Stimulated activated naive CD8-positive, alpha-beta T cell treated with anti-CD3 and anti-CD28 coated beads, Interleukin-15, Interleukin-2, amounts not matched to agents 100 U/mL and 50 U/mL, for 24 hours (primary cell): ENCODE measurements at regions not wholly inside any gene's neighbourhood (a gene's known extent, or its start where the extent isn't known, plus 50 kb on each side); places are given as distances from the start of the nearest gene placed in this dataset.

ENCODE experiments used
- ATAC-seq: fragments of 150-1000 bp; cut with Tn5 transposase; one replicate; pipeline ENCODE4 v1.10.0; 2021
- DNase-seq: peaks from one replicate; pipeline ENCODE4 v3.0.0; 2021

DNA sequence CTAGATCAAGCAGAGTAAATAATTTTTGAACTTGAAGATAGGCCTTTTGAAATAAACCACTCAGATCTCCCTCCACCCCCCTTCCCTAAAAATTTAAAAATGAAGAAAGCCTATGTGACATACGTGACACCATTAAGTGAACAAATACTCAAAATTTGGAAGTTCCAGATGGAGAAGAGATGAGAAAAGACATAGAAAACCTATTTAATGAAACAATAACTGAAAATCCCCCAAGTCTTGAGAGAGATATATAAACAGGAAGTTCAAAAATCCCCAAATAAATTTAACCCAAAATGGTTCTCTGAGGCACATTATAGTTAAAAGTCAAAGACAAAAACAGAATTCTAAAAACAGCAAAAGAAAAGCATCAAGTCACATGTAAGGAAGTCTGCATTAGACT is 428.6 kb downstream of the PSAT1 start:
- no peak for DNase-seq
- no peak for ATAC-seq

DNA sequence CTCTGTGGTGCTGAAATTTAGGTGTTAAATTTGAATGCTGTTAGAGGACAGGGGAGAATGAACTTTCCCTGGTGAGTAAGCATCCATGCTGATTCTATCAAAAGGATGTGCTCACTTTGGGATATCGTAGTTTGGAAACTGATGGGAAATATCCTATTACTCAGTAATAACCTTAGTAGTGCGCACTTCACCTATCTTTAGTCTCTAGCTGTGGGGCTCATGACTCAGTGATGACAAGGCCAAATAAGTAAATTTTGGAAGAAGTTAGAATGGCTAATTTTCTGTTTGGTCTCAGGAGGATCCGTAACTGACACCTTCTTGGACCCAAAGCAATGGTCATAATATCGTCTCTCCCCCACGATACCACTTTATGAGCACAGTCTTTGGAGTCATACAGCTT is 448.4 kb downstream of the PSAT1 start:
- ATAC-seq (no peak), DNase-seq (no peak)

DNA sequence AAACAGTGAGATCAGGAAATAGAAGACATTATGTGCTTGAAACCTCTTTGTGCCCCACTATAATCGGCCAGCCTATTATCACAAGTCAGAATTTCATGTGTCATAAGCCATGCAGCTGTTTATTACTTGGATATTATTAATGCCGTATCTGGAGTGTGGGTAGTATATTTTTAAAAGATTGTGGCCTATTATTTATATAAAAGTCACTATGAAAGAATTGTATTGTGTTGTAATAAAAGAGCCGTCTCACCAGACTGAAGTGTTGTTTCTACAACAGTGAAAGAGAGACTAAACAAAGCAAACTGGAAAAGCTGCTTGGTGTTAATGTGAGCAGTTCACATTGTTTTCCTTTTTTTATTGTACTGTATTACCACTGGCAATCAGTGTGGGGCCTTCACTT is 449.1 kb downstream of the PSAT1 start:
- ATAC-seq (no peak), DNase-seq (no peak)

DNA sequence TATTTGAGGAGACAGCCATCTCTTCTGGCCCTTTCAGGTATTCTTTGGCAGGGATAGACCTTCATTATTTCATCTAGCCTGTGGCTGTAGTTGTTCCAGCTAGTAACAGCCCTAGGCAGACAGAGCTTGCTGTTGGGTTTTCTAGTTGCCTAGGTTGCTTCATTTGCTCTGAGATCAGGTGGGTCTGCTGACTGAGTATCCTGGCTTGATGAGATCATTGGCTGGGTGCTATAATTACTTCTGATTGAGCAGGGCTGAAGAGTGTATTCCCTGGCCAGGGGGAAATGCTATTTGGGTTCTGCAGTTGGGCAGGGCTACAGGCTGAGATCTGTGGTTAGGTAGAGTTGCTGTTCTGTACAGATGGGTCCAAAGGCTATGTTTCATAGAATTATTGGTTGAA is 456.1 kb downstream of the PSAT1 start:
- DNase-seq (no peak), ATAC-seq (no peak)

DNA sequence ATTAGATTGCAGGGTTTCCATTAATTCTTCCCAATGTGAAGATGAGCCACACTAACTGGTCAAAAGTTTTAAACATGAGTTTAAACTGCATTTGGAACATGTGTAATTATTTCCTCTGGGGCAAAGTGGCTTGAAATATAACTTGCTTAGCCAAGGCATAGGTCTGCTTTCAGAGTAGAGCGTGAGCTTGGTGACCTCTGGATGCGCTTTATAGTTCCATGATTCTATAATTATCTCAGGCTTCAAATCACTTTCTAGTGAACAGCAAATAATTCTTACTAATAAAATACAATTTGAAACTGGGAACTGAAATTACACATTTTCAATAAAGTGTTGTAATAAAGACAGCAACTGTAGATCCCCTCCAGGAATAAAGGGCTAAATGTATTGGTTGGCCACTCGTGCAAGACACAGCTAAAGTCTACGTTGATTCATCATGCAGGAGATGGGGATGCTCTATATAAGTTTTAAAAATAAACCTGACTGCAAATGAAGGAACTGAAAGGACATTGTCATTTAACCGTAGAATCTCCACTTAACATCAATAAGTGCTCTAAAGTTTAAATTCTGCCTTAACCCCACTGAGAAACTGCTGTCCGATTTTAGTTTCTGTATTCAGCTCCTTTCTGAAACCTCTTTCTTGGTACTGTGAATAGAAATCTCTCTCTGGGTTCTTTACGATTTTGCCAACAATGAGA is 460.0 kb downstream of the PSAT1 start:
- DNase-seq: no peak
- no peak for ATAC-seq

DNA sequence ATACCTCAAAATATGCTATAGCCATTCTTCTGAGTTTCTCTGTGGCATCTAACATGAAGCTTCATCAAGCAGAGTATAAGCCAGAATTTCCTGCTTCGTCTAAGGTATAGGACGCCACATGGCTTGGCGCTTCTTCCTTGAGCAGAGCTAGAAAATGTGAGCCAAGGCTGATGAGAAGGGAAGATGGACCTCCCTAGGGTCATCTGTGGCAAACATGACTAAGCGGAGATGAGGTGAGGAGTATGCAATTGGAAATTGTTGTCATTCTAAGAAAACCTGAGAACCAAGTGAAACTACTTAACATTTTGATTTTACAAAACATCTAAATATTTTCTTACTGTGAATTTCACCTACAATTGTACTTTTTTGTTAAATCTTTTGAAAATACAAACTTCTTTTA is 466.5 kb downstream of the PSAT1 start:
- DNase-seq: no peak
- ATAC-seq: no peak

DNA sequence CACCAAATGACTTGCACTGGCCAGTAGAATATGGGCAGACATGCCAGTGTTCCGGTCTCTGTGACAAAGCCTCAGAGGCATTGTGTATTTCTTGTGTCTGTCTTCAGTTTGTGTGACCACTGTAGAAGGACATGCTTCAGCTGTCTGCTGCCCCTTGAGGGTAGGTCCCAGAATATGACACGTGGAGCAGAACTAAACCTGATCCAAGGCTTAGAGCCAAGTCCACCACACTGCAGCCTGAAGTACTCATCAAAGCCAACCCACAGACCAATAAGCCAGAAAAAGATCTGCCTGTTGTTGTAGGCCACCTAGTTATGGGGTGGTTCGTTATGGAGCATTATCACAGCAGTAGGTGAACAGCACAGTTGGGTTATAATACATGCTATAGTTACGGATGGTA is 468.9 kb downstream of the PSAT1 start:
- ATAC-seq: no peak
- DNase-seq: no peak

DNA sequence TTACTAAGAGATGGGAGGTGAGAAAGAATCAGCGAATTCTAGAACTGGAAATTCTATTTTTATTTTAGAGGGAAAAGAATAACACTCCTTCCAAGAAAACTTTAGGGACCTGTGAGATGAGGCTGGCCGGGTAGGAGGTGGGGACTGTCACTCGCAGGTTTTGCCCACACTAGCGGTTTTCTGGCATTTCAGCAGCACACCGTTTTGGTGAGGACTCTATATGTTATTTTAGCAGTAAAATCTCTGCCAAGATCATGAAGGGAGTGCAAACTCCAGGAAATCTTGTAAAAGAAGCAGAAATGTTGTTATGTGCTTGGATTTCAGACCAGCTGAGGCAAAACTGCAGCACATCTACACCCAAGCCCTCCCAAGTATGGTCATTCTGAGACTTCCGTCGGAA is 470.6 kb downstream of the PSAT1 start:
- ATAC-seq (no peak), DNase-seq (no peak)

DNA sequence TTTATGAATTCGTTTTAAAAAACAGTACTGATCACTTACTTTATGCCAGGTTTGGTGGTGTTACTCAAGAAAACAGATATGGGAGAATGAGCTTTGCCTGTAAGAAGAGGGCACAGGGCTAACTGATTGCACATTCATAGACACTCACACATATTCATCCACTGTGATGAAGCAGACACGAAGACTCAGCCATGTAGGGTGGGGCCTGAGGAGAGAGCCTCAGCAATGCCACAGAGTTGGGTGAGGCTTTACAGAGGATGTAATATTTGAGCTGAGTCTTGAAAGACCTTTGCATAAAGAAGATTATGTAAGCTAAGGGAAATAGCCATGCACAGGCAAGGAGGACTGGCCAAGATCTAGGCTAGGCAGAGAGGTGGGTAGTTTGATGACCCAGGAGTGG is 472.8 kb downstream of the PSAT1 start:
- ATAC-seq (no peak), DNase-seq (no peak)

DNA sequence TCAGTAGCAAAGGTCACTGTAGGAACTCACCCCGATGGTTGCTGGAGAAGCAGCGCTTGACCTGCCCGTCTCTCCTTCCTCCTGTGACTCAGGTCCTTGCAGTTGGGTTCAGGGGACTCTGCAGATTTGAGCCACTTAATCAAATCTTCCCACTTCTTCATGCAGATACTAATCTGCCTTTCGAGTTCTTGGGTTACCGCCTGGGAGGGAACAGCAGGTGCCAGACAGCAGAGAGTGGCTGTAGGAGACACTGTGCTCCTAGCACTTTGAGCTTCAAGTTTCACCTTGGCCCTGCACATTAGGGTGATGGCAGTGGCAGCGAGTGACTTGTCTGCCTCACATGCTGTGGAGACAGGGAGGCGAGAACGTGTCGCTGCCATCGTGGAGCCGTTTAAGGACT is 478.3 kb downstream of the PSAT1 start:
- no peak for ATAC-seq
- no peak for DNase-seq

DNA sequence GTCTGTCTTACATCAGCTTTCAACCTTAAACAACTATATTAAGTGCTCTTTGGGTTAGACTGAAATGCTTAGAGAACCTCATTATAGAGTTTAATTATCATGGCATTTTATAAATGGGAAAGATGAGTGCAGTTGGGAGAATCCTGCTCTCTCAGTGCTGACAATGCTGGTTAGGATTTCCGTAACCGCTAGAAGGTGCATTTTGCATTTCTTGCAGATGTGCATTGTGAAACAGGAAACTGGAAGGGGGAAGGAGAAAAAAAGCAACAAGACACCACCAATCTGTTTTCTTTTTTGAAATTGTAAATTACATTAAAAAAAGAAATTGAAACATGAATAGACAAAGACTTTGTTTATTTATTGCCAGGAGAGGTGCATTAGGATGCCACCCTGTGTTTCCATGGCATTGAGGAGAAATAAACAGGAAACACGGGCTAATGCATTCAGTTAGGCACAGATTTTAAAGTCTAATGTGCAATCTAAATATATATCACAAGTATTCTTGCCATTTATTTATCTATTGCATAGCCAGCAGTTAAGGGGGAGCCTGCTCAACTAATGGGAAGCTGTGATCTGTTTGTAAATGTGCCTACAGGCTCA is 478.9 kb downstream of the PSAT1 start:
- DNase-seq (no peak), ATAC-seq (no peak)

DNA sequence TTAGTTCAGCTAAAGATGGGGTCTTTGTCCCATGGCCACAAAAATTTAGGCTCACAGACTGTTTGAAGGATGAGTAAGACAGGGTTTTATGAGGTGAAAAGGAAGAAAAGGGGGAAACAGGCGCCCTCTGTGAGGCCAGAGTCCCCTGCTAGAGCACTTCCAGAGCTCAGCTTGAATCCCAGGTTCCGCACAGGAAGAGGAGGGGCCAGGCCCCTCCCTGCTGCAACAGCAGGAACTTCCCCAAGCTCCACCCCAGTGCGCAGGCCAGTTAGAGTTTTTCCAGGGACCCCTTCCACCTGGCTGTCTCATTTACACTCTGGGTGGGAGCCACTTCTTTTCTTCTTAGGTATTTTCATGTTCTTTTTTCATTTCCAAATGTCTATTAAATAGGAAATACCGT is 480.8 kb downstream of the PSAT1 start:
- ATAC-seq (no peak), DNase-seq (no peak)

DNA sequence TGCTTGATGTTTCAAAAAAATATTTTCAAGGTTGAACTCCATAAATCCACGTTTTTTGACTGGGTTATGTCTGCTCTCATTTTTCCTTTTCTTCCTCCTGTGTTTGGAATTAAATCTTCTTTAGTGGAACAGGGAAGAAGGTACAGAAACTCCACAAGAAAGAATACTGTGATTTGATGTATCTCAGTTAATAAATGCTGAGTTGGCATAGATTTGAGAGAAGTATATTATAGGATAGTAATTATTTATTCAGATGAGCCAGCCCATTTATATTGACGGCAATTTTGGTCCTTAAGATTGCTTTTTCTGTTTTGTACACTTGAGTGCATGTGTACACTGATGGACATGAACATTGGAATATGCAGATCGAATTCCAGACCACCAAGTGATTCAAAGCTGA is 481.4 kb downstream of the PSAT1 start:
- DNase-seq (no peak), ATAC-seq (no peak)

DNA sequence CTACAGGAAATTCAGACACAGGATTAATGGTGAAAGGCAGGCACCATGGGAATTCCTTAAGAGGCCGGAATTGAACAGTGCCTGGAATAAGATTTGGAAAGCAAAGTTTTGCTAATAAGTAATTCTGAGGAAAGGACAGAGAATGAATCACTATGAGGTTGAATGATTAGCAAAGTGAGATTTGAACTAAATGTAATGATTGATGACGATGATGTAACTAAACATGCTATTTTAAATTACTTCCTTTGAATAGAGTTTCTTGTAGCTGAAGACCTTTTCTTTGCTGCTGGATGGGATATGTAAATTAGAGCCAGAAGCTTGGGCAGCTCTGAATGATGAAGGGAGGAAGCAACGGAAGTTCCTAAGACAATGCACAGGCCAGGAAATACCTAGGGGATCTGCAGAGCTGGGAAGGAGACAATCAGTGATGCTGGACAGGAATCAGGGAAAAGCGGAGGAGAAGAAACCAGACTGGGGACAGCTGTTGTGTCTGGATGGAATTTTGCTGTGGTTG is 482.0 kb downstream of the PSAT1 start:
- ATAC-seq (no peak), DNase-seq (no peak)

DNA sequence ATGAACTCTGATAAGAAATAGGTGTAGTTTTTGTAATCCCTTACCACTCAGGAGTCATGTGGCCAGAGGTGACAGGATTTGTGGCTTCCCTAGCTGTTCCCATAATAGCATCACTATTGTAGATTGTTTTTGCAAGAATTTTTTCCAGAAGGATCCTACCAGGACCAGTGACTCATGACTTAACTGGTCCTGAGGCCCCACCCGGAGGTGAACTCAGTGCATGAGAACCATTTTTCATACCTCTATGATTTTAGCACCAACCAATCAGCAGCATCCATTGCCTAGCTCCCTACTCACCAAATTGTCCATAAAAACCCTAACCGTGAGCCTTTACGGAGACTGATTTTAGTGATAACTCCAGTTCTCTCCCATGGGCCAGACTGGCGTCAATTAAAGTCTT is 484.8 kb downstream of the PSAT1 start:
- no peak for ATAC-seq
- DNase-seq: no peak

DNA sequence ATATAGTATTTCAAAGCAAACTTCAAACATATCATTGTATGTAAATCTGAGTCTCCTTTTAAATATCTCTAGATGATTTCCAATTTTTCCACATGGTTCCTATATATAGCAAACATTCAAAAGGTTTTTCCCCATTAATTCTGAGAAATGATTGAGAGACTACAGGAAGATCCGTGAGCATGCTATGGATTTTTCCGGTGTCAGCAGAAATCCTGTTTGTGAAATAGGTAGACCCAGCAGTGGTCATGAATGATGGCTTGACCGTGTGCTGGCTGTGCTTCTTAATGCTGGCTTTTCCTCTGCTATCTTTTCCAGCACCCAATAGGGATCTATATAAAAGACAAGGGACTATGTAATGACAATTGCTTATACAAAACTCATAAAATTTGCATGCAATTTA is 485.3 kb downstream of the PSAT1 start:
- ATAC-seq (no peak), DNase-seq (no peak)

DNA sequence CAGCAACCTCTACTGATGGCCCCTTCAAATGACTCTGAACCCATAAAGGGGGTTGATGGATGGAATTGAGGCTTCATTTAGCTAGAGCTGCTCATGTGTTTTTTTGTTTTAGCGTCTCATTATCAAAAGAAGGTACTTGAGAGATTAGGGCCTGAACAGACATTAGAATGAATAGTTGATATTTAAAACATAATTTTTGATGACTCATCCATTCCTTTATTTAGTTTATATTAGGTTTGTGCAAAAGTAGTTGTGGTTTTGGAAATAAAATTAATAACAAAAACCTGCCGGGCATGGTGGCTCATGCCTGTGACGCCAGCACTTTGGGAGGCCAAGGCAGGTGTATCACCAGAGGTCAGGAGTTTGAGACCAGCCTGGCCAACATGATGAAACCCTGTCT is 485.9 kb downstream of the PSAT1 start:
- no peak for ATAC-seq
- DNase-seq: no peak

DNA sequence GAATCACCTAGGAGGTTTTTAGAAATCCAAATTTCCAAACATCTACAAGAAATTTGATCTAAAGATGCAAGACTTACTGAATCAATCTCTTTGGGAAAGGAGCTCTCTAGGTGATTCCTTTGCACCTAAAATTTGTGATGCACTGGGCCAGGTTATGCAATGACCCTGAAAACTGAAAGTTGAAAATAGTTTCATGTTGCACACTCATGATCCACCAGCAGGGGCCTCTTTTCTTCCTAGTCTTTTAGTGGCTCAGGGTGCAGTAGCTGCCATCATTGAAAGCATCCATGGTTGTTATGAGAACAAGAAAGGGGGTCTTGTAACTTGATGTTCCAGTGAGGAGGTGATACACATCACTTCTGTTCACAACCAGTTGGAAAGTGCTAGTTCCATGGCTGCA is 486.8 kb downstream of the PSAT1 start:
- ATAC-seq: no peak
- DNase-seq: no peak

DNA sequence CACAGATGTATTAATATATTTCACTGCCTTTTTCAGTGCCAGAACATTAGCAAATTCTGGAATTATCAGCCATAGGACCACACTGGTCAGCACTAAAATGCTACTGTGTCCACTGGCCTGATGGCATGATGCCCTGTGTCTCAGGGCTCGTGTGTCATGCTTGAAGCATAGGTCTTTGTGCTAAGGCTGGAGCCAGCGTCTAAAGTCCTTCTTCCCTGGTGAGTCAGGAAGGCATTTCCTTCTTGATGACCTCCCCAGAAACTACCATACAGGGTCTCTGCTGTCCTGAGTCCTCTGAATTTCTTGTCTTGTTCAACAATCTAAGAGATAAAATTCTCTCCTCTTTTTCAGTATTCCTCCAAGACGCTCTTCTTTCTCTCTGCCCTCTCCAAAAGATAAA is 489.9 kb downstream of the PSAT1 start:
- no peak for ATAC-seq
- DNase-seq: no peak

DNA sequence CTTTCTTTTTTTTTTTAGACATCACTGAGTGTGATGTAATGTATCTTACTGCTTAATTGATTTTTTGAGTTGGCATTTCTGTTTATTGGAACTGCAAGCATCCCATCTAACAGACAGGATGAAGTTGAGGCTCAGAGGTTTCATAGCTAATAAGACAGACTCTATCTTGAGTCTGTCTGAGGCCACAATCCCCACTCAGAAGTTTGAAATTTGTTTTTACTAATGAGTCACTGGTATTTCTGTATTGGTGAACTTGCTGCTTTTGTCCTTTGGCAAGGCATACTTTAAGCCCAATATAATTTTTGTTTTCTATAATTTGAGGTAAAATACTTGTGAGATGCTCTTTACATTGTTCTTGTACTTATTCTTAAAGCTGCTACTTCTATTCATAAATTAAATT is 491.2 kb downstream of the PSAT1 start:
- no peak for ATAC-seq
- DNase-seq: no peak

DNA sequence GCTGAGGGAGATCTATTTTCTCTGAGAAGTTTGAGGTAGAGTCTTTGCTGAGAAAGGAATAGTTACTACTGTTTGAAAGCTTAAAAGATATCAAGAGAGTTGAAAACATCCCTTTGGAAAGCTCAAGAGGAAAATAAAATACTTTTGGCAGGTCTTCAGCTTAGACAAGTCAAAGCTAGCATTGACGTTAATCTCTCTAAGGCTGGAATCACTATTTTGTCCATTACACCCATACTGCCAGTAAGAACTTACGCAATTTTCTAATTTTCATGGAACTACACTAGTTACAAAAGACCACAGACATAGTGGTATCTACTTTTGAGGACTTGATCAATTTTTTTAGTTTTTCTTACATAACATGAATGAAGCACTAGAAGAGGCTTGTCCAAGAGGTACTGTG is 494.9 kb downstream of the PSAT1 start:
- no peak for ATAC-seq
- DNase-seq: no peak

DNA sequence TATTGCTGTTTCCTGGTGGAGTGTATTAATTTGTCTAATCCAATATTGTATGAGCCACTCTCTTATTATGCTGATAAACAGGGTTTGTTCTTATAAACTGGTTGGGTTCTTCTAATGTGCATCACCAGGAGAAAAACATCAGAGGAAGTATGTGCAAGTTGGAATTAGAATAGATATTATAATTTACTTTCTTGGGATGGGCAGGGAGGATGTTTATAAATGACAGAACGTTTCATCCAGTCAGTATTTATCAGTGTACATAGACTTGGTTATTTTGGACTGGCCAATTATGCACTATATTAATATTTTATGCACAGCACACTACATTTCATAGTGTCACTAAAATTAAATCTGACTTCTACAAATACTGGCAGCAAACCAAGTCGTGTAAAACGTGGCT is 495.8 kb downstream of the PSAT1 start:
- no peak for DNase-seq
- ATAC-seq: no peak

DNA sequence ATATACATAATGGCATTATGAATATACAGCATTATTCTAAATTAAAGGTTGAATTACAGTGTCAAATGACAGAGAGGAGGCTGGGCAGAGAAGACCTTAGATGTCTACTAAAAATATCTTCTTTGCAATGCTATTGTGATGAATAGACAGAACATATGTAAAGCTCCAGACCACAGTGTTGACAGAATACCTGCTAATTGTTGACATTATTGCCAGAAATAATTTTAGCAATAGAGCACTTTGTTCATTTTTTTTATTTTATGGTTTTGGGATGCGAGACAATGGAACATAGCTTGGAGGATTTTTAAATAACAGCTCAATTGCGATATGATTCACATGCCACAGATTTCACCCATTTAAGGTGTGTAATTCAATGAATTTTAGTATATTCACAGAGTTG is 508.8 kb downstream of the PSAT1 start:
- DNase-seq (no peak), ATAC-seq (no peak)

DNA sequence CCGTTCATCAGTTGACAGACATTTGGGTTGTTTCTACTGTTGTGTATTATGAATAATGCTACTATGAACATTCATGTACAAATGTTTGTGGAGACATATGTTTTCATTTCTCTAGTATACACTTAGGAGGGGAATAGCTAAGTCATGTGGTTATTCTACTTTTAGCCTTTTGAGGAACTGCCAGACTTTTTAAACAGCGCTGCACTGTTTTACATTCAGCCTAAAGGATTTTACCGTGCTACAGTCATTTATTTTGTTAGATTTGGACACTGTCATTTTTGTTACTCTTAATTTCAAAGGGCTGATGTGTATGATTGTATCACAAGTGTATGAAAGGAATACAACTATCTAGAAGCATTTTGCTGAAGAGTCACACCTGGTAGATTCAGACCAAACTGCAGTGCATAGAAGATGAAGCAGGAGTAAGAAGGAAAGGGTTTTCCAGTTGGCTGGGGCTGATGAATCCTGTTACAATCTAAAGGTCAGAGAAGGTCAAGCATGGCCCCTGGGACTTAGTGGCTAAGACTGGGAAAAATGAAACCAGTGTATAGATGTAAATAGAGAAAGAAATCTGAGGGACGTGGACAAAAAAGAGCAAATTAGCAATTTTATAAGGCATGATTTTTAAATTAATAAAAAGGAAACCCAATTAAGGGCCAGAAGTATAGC is 509.7 kb downstream of the PSAT1 start:
- ATAC-seq (no peak), DNase-seq (no peak)
